ENCODE measurements at regions not wholly inside any gene's neighbourhood (a gene's known extent, or its start where the extent isn't known, plus 50 kb on each side); places are given as distances from the start of the nearest gene placed in this dataset.

- peaks cover 7% of the 10 kb centered on the region for H3K27me3 ChIP-seq (ENCODE audit: insufficient read depth, poor library complexity, severe bottlenecking)
- H3K4me1 ChIP-seq (ENCODE audit: insufficient read depth, poor library complexity, severe bottlenecking), result no peaks in the 10 kb centered on the region
- no peak for ATAC-seq (ENCODE audit: low read depth)
Measured at GRCh38 chr15:98288091-98288590, 327.6 kb downstream of the ARRDC4 start.

GRCh38 chr15:98289747-98290146 is 329.2 kb downstream of the ARRDC4 start:
- no peaks in the 10 kb centered on the region for H3K9me3 ChIP-seq (ENCODE audit: severe bottlenecking)
- H3K27ac ChIP-seq (ENCODE audit: poor library complexity, severe bottlenecking), result no peak overlapping the region
- TF ChIP-seq CTCF (IDR thresholded peaks at IDR 0.05; ENCODE audit: poor library complexity, severe bottlenecking), result no peak
- no peaks in the 10 kb centered on the region for H3K36me3 ChIP-seq (ENCODE audit: low read depth)
- DNase-seq (ENCODE audit: low spot score) (no peak), ATAC-seq (ENCODE audit: low read depth) (no peak)
- H3K4me3 ChIP-seq (ENCODE audit: severe bottlenecking), result no peak overlapping the region
- no peaks in the 10 kb centered on the region for H3K4me1 ChIP-seq (ENCODE audit: insufficient read depth, poor library complexity, severe bottlenecking)
- H3K27me3 ChIP-seq (ENCODE audit: insufficient read depth, poor library complexity, severe bottlenecking), result peaks cover 23% of the 10 kb centered on the region

More at GRCh38 chr15:98288091-98288590, 327.6 kb downstream of the ARRDC4 start:
- Histone ChIP-seq H3K4me3 (ENCODE audit: severe bottlenecking) (no peak overlapping the region), H3K9me3 (ENCODE audit: severe bottlenecking) (no peaks in the 10 kb centered on the region), H3K27ac (ENCODE audit: poor library complexity, severe bottlenecking) (no peak overlapping the region), H3K36me3 (ENCODE audit: low read depth) (no peaks in the 10 kb centered on the region)
- DNase-seq (ENCODE audit: low spot score), result no peak
- TF ChIP-seq CTCF (IDR thresholded peaks at IDR 0.05; ENCODE audit: poor library complexity, severe bottlenecking), result no peak

DNA sequence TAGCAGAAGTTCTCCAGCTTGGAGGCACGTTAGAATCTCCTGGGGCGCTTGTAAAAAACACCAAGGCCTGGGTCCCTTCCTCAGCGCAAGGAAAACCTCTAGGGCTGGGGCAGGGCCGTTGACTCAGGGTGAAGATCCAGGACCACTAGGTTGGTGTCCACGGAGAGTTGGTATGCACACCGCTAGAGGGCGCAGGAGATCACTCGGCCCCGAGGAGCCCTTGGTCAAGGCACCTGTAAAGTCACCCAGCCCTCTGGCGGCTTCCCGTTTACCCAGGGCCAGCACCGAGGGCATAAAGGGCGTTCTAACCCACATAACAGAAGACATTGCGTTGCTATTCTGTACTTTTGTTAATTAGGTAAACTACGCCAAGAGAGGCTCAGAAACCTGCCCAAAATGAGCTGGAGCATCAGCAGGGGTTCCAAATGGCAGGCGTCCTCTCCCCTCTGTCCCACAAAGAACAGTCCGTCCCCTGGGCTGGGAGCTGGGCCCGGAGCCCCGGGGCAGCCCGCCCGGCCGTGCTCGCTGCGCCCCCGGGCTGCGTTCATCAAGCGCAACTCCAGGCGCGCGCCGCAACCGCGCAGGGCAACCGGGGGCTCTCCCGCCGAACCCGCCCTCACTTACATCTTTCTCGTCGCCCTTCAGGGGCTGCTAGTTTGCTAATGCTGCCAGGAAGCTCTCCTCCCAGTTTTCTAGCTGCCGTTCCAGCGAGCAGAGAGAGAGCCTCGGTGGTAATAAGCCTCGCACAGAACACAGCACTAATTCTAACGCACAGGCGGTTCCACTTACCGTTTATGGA is 332.1 kb downstream of the ARRDC4 start:
- peak overlapping the region; percentile 7 for H3K4me3 ChIP-seq (ENCODE audit: severe bottlenecking)

DNA sequence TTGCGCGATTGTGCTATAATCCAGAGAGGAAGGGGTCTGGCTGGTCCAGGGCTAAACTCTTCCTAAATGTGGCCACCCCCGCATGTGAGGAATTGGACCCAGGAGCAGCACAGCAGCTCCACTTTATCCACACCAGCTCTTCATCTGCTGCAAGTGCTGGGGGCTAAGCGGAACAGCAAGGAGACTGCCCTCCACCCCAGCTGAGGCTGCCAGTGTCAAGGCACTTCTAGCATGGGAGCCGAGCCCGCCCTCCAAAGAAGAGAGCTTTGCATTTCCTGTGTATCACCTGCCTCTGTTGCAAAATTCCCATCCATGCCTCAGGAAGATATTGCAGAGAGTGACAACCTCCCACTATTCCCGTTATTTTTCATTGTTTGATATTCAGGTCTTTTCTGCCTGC is 333.6 kb downstream of the ARRDC4 start:
- Histone ChIP-seq H3K36me3 (ENCODE audit: low read depth) (no peaks in the 10 kb centered on the region), H3K4me3 (ENCODE audit: severe bottlenecking) (no peak overlapping the region)
- no peak for DNase-seq (ENCODE audit: low spot score)

More for the DNA sequence above, 332.1 kb downstream of the ARRDC4 start:
- H3K27me3 ChIP-seq (ENCODE audit: insufficient read depth, poor library complexity, severe bottlenecking), result peaks cover 26% of the 10 kb centered on the region
- H3K27ac ChIP-seq (ENCODE audit: poor library complexity, severe bottlenecking), result no peak overlapping the region
- no peaks in the 10 kb centered on the region for H3K36me3 ChIP-seq (ENCODE audit: low read depth)
- peak; percentile 86 for ATAC-seq (ENCODE audit: low read depth)
- H3K4me1 ChIP-seq (ENCODE audit: insufficient read depth, poor library complexity, severe bottlenecking), result no peaks in the 10 kb centered on the region
- no peaks in the 10 kb centered on the region for H3K9me3 ChIP-seq (ENCODE audit: severe bottlenecking)
- DNase-seq (ENCODE audit: low spot score), result no peak
- TF ChIP-seq CTCF (IDR thresholded peaks at IDR 0.05; ENCODE audit: poor library complexity, severe bottlenecking), result peak; percentile 99

More for the DNA sequence above, 333.6 kb downstream of the ARRDC4 start:
- Histone ChIP-seq H3K27ac (ENCODE audit: poor library complexity, severe bottlenecking) (no peak overlapping the region), H3K27me3 (ENCODE audit: insufficient read depth, poor library complexity, severe bottlenecking) (peaks cover 26% of the 10 kb centered on the region), H3K4me1 (ENCODE audit: insufficient read depth, poor library complexity, severe bottlenecking) (no peaks in the 10 kb centered on the region), H3K9me3 (ENCODE audit: severe bottlenecking) (no peaks in the 10 kb centered on the region)
- ATAC-seq (ENCODE audit: low read depth), result no peak
- TF ChIP-seq CTCF (IDR thresholded peaks at IDR 0.05; ENCODE audit: poor library complexity, severe bottlenecking), result no peak
